ENCODE measurements at regions not wholly inside any gene's neighbourhood (a gene's known extent, or its start where the extent isn't known, plus 50 kb on each side); places are given as distances from the start of the nearest gene placed in this dataset.

- no peak overlapping the region for H3K4me3 ChIP-seq (replicated peaks; ENCODE audit: insufficient read depth, low read length)
- TF ChIP-seq GABPA (IDR thresholded peaks at IDR 0.05; ENCODE audit: low read depth) (no peak), POLR2AphosphoS5 (IDR thresholded peaks at IDR 0.05; ENCODE audit: low read depth) (no peak), REST (IDR thresholded peaks at IDR 0.05; ENCODE audit: insufficient replicate concordance, low read depth) (no peak), SPI1 (IDR thresholded peaks at IDR 0.05; ENCODE audit: borderline replicate concordance, low read depth) (no peak), CTCF (IDR thresholded peaks at IDR 0.05; ENCODE audit: insufficient read depth, low read length) (no peak)
- peaks cover 2% of the 10 kb centered on the region for H3K27me3 ChIP-seq (ENCODE audit: insufficient read depth, poor library complexity, severe bottlenecking)
- H3K27ac ChIP-seq (replicated peaks): no peak overlapping the region
- no peak for DNase-seq (ENCODE audit: low read depth in 1 of 2, low spot score in 1 of 2)
Measured at GRCh38 chr22:49271369-49271727, 556.3 kb downstream of the BRD1 start.

- no peak for TF ChIP-seq POLR2AphosphoS5 (IDR thresholded peaks at IDR 0.05; ENCODE audit: low read depth)
- no peak for TF ChIP-seq GABPA (IDR thresholded peaks at IDR 0.05; ENCODE audit: low read depth)
- TF ChIP-seq CTCF (IDR thresholded peaks at IDR 0.05; ENCODE audit: insufficient read depth, low read length): no peak
- no peak for TF ChIP-seq REST (IDR thresholded peaks at IDR 0.05; ENCODE audit: insufficient replicate concordance, low read depth)
- no peak for TF ChIP-seq SPI1 (IDR thresholded peaks at IDR 0.05; ENCODE audit: borderline replicate concordance, low read depth)
- no peak for DNase-seq (ENCODE audit: low read depth in 1 of 2, low spot score in 1 of 2)
- H3K4me3 ChIP-seq (replicated peaks; ENCODE audit: insufficient read depth, low read length): no peak overlapping the region
- H3K27me3 ChIP-seq (ENCODE audit: insufficient read depth, poor library complexity, severe bottlenecking): peaks cover 2% of the 10 kb centered on the region
- no peak overlapping the region for H3K27ac ChIP-seq (replicated peaks)
Measured at GRCh38 chr22:49270595-49271368, 556.9 kb downstream of the BRD1 start.

GRCh38 chr22:49269928-49270327, 557.7 kb downstream of the BRD1 start:
- no peak overlapping the region for H3K4me3 ChIP-seq (replicated peaks; ENCODE audit: insufficient read depth, low read length)
- DNase-seq (ENCODE audit: low read depth in 1 of 2, low spot score in 1 of 2): no peak
- no peak overlapping the region for H3K27ac ChIP-seq (replicated peaks)
- peaks cover 2% of the 10 kb centered on the region for H3K27me3 ChIP-seq (ENCODE audit: insufficient read depth, poor library complexity, severe bottlenecking)
- TF ChIP-seq REST (IDR thresholded peaks at IDR 0.05; ENCODE audit: insufficient replicate concordance, low read depth) (no peak), POLR2AphosphoS5 (IDR thresholded peaks at IDR 0.05; ENCODE audit: low read depth) (no peak), SPI1 (IDR thresholded peaks at IDR 0.05; ENCODE audit: borderline replicate concordance, low read depth) (no peak), GABPA (IDR thresholded peaks at IDR 0.05; ENCODE audit: low read depth) (no peak), CTCF (IDR thresholded peaks at IDR 0.05; ENCODE audit: insufficient read depth, low read length) (no peak)

Data from HL-60 (cell line).